ENCODE measurements at regions not wholly inside any gene's neighbourhood (a gene's known extent, or its start where the extent isn't known, plus 50 kb on each side); places are given as distances from the start of the nearest gene placed in this dataset.
"Not testable (repeated sequence)": the region's sequence is repeated elsewhere in the genome, so short reads cannot be mapped to it uniquely, and the experiment has no call there.

DNA sequence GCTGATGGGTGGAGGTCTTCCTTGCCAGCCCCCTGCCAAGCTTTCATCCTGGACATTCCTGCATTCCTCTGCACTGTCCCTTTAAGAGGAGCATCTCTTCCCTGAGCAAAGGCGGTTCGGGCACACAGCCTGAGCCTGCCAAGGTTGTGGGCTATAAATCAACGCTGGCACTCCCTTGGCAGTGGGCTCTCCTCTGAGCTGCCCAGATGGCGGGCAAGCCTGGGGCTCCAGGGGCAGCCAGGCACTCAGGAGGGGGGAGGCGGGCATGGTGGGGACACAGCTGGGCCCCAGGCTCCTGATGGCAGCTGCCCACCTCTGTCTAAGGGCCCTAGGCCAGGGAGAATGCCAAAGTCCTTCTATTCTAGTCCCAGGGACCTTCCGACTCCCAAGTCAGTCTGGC is 58.7 kb downstream of the HOXC4 start:
- TF ChIP-seq, protein P1, sequence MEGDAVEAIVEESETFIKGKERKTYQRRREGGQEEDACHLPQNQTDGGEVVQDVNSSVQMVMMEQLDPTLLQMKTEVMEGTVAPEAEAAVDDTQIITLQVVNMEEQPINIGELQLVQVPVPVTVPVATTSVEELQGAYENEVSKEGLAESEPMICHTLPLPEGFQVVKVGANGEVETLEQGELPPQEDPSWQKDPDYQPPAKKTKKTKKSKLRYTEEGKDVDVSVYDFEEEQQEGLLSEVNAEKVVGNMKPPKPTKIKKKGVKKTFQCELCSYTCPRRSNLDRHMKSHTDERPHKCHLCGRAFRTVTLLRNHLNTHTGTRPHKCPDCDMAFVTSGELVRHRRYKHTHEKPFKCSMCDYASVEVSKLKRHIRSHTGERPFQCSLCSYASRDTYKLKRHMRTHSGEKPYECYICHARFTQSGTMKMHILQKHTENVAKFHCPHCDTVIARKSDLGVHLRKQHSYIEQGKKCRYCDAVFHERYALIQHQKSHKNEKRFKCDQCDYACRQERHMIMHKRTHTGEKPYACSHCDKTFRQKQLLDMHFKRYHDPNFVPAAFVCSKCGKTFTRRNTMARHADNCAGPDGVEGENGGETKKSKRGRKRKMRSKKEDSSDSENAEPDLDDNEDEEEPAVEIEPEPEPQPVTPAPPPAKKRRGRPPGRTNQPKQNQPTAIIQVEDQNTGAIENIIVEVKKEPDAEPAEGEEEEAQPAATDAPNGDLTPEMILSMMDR (IDR thresholded peaks at IDR 0.05), result not testable (repeated sequence)
- not testable (repeated sequence) for TF ChIP-seq POLR2A (IDR thresholded peaks at IDR 0.05)
